GM19351 (cell line): ENCODE measurements at regions not wholly inside any gene's neighbourhood (a gene's known extent, or its start where the extent isn't known, plus 50 kb on each side); places are given as distances from the start of the nearest gene placed in this dataset.
A peak's percentile ranks its signal among the peaks of the same experiment; 100 is the strongest.

Source experiments
- ATAC-seq: cut with Tn5 transposase; IDR thresholded peaks from one replicate; pipeline ENCODE4 v1.9.1; 2021; ENCODE audit warnings: mild to moderate bottlenecking, moderate library complexity; ENCODE audit not compliant: unreplicated experiment

- ATAC-seq, result no peak
Measured at GRCh38 chr10:83835945-83836745, 303.2 kb upstream of the GHITM start.

GRCh38 chr10:83848677-83849076 lies 290.6 kb upstream of the GHITM start:
- no peak for ATAC-seq

DNA sequence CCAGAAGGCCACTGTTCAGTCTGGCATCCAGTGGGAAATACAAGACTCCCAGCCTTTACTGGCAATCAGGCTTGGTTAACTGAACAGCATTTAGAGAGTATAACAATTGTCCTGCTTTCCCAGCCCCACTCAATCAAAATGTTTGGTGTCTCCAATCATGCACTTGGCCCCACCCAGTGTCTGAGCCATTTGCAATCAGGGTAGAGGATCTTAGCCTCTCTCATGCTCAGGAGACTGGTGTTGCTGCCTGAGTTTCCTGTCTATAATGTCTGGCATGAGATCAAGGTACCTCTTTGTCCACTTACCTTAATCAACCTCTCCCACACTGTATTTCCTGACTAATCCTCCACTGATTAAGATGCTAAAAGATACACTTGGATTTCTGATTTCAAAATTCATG lies 290.2 kb upstream of the GHITM start:
- no peak for ATAC-seq

DNA sequence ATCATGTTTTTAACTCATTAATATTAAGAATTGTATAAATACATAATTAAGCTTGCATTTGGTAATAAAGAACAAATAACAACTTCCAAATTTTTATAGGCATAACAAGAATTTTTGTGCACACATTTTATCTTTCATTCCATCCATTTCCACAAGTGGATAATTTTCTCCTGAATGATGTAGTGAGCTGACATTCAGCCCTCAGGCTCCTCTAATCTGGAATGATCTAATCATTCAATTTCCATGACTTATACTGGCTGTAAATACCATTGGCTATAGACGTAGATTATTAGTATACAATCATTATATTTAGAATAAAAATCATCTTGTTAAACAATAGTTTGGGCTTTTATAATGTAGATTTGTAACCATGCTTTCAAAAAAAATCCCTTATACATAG lies 287.2 kb upstream of the GHITM start:
- ATAC-seq, result no peak

DNA sequence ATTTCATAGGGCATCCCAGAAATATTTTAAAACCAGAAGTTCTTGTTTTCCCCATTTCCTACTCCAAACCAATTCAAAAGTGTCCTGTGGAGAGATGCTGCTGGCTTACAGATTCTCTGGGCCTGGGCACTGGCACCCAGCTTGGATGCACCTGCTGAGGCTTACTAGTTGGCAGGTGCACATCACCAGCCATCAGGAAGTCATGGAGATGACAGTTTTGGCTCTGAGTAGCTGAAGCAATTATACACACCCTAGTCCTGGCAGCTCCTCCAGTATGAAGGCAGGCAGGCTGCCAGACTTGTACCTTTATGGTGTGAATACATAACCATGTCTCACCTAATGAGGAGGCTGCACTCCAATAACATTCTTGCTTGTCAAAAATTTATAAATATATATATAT lies 276.6 kb upstream of the GHITM start:
- no peak for ATAC-seq

DNA sequence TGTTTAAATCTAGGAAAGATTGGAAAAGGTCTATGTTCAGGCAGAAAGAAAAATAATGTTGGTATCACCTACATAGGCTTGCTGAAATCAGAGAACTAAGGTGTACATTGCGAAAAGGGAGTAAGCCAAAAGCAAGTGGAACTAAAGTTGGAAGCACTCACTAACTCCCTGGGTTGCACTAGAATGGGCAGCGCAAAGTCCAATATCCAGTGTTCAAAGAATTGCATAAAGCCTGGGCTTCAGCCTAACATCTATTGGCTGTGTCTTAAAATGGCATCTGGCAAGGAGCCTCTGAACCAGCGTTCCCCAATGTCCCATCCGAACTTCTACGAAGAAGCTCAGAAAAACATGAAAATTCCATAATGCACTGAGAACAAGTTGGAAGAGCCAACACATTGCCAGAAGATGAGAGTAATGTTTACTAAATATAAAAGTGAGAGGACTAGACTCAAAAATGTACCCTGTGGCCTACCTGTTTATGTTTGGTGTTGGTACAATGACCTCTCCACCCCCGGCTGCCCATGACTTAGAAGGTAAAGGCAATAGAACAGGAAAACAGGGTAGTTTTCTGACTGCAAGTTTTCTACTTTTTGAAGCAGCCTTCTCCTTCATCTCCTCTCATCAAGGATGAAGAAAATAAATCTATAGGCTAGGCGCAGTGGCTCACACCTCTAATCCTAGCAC lies 275.9 kb upstream of the GHITM start:
- no peak for ATAC-seq

DNA sequence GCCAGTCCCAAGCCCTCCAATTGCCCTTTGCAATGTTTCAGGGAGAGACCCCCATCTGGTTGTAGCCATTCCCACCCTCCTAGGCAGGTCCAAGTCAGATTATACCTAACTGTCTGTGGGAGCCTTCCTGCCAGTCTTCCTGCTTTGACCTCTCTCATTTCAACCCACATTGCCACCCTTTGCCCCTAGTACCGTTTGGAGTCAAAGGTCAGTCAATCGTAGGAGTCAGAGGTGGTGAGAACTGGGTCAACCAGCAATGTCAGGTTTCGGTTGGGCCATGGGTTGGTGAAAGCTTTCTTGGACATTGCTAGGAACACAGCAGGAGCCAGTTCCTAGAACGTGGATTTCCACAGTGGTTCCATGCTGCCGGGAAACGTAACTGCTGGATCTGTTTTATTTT lies 269.4 kb upstream of the GHITM start:
- ATAC-seq, result no peak

DNA sequence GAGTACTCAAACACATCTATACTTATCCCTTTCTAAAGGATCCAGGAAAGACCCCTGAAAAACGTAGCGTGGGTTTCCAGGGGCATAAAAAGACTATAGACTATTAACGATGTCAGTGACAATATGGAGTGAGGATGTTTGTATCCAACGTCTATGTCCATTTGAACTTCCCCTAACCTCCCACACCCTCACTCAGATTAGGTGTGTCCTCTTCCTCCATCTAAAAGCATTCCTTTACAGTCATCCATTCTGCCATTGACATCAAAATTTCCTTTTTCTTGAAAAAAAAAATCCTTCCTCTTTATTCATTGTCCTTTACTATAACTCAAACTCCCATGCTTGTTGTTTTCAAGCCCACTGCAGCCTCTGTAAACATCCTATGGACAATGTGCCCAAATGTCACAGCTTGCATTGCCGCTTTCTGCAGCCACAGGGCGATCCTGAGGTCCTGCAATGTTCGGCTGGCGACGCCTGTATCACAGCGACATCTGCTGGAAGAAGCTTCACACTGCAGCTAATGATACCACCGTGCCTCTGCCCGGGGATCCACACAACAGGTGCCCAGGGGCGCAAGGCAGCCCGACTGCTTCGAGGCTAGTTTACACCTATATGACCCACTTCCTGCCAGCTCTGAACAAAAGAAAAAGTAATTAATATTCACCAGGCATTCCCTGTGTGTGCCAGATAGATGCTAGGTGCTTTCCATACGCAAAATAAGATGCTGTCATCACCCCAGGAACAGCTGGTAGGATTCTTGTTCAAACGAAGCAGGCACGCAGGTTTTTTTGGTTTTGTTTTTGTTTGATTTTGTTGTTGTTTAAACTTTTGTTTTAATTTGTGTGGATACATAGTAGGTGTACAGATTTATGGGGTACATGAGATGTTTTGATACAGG lies 267.9 kb upstream of the GHITM start:
- peak; percentile 99 for ATAC-seq

GRCh38 chr10:83880252-83880791 lies 259.0 kb upstream of the GHITM start:
- ATAC-seq, result no peak

DNA sequence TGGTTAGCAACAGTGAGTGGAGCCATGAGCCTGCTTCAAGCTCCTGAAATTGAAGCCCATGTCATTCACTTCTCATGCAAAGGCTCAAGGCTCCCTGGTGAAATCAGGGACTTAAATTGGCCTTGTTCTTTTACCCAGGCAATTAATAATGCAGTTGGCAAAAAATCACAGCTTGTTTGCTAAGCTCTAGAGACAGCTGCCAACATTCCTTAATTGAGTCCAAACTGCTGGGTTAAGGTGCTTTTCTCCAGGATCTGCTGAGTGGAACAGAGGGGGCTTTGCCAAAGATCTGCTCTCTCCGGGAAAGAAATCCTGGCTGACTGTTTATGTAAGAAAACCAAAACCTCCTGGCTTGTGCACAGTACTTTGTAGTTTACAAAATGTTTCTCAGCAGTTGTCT lies 257.6 kb upstream of the GHITM start:
- ATAC-seq, result no peak

DNA sequence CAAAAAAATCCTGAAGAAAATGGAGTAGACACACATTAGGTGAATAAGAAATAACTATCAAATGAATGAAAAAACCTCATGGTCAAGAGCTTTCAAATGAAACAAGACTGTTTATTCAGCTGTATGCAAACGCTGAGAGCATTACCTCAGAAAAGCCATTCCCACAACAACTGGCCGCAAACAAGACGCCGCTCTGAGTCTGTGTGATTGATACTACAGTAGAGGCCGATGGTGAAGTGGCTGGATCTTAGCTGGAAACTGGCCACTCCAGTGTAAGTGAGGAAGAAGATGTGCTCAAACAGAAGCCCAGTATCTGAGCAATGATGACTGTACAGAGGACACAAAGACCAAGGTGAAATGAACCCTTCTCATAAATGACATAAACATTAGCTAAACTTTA lies 252.4 kb upstream of the GHITM start:
- no peak for ATAC-seq

DNA sequence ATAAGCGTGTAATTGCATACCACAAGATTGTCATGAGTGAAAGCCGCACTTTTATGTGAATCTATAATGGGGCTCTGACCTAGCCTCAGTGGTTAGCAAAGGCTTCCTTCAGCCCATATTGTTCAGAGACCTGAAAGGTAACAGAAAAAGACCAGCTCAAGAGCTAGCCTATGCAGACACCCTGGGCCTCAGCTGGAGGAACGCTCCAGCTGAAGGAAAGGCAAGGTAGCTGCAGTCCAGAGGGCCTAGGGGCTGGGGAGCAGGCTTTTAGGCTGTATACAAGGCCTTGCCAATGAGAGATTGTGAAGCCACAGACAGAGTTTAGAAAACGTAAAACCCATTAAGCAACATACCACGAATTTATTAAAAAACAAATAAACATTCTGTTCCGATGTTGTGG lies 246.6 kb upstream of the GHITM start:
- ATAC-seq, result no peak

DNA sequence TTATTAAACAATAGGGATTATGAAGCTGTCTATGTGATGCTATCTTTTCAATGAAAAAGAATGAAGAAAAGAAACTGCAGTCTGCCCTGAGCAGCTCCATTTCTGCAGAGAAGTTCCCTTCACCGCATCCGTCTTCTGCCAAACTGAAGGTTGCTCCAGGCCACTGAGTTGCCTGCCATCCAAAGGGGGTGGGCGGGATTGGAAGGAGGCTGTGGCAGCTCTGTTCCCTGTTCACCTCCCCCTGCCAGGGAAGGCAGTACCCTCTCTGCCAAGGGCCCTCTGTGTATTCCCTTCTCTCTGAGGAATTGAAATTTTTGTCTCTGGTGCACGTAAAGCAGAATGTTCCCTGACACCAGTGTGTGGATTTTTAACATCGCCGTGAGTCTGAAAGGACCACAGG lies 243.1 kb upstream of the GHITM start:
- no peak for ATAC-seq

DNA sequence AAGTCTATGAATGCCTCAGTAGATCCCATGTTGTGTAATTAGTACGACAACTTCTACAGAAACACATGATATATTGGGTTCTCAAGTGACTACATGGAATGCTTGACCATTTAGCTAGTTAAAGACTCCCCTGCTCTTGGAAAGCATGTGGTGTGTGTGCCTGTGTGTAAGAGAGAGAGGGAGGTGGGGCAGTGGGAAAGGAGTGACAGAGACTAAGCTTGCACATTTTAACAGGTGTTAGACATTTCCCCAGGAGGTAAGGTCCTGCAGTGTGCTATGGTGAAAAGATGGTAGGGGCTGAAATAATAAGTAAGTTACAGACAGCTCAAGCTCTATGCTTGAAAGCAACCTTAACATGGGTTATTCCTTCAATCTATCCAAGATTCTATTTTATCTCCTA lies 241.7 kb upstream of the GHITM start:
- ATAC-seq, result no peak

DNA sequence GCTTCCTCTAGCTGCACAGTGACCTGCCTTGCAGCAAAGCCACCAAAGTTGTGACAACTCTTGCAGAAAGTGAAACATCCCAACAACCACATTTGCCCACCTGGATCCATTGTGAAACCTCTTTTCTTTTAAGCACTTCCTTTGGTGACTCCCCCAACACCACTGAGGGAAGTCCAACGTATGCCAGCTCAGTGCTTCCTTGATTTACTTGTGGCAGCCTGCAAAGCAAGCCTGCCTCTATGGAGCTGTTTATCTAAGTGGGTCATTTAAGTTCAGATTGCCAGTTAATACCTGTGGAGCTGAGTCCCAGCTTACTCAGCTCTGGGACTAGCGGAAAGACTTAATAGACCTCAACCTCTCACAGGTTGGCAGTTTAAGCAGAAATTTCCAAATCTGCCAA lies 230.8 kb upstream of the GHITM start:
- ATAC-seq, result no peak

GRCh38 chr10:83909001-83909400 lies 230.3 kb upstream of the GHITM start:
- ATAC-seq, result no peak

DNA sequence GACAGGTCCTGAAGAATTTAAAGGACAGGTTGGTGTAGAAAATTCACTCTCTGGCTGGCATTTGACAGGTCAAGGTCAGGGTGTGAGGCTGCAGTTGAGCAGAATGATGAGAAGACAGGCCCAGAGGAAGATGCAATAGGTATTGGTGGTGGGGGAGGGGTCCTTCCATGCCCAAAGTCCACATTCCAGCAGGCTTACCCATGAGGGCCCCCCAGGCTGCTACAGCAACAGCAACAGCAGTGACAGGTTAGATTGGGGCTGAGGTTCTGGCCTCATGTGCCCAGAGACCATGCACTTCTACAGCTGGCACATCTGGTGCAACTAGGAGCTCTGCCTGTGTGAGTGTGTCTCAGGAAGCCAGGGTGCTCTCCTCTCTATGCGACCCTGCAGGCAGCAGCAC lies 223.5 kb upstream of the GHITM start:
- ATAC-seq, result no peak

DNA sequence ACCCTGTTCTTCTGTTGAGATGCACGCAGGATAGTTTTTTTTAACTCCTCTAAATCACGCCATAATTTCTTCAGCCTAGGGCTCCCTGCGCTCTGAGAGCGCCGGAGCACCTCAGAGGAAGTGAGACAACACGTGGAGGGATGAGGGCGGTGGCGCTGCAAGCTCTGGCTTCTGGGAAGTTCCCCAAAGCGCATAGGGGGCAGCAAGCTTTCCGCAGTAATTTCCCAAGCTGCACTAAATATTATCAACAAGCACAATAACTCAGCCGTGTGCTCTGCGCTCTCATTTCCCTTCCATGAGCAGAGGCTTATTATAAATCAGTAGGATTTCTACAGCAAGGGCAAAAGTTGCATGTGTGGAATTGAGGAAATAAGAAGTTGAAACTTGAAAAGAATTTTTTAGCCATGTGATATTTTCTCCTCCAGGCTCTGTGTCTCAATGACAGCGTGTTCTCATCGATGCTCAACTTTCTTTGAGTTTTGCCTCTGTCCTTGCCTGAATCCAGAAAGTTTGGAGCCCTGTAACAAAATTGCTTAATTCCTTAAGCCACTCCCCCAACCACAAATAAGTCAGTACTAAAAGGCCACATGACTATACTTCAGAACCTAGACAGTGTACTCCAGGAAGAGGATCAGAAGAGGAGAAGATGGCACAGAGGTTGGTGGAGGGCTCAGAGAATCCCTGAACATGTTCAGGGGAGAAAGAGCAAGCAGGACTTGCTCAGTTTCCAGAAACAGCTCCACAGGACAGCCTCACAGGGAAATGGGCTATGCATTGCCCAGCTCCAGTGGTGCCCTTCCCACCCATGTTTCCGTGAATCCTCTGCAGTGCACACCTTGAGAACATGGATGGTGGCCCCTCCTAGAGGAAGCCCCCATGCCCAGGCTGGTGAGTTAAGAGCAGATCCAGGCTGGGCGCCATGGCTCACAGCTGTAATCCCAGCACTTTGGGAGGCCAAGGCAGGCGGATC lies 221.5 kb upstream of the GHITM start:
- peak; percentile 95 for ATAC-seq

- ATAC-seq, result no peak
Measured at GRCh38 chr10:83919187-83919586, 220.1 kb upstream of the GHITM start.
